ENCODE measurements at regions not wholly inside any gene's neighbourhood (a gene's known extent, or its start where the extent isn't known, plus 50 kb on each side); places are given as distances from the start of the nearest gene placed in this dataset.

DNA sequence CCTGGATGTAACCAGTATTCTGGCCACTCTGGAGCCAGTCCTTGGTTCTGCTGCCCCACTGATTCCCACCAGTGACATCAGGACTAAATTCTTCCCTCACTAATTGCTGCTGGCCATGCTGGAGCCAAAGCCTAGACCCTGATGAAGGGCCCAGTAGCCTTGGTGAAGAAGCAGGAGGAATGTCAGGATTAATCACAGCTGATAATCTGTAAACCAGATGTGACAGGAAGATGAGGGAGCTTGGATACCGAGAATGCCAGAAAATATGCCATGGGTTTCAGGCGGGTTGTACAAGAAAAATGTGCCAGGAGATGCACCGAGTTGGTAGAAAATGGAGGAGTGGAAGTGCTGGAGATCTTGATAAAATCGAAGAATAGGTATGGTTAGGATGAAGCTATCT, 119.0 kb upstream of the PPP2R5A start:
- no peak overlapping the region for H4K91ac ChIP-seq (ENCODE audit: insufficient read depth, low read depth, low read length)
- H3K14ac ChIP-seq (replicated peaks; ENCODE audit: low read depth, low read length) = no peak overlapping the region
- H3K9me3 ChIP-seq (ENCODE audit: control insufficient read depth, insufficient read depth, low read length) = no peaks in the 10 kb centered on the region
- H3K18ac ChIP-seq (ENCODE audit: low read depth, low read length) = no peak overlapping the region
- no peak overlapping the region for H3K4ac ChIP-seq (ENCODE audit: low read depth, low read length)
- no TSS peak for BruUV-seq (replicated peaks)
- no peak overlapping the region for H3K23ac ChIP-seq (ENCODE audit: low read depth, low read length)
- H2AFZ ChIP-seq (replicated peaks; ENCODE audit: low read length, poor library complexity) = no peak overlapping the region
- intact Hi-C loops (cut with micrococcal nuclease) (loop anchor here (2.0 kb wide), 1 partner anchor 13 kb away; no protein-coding TSS in a partner anchor), in situ Hi-C loops (cut with MboI; ENCODE audit: low sequenced_read_pairs) (no loop called here), dilution Hi-C loops (cut with HindIII; ENCODE audit: low sequenced_read_pairs, unreplicated experiment) (no loop called here)
- H2AK9ac ChIP-seq (replicated peaks; ENCODE audit: low read depth, low read length, poor library complexity) = no peak overlapping the region
- H2BK15ac ChIP-seq (ENCODE audit: low read depth, low read length) = no peak overlapping the region
- H3K4me3 ChIP-seq (ENCODE audit: insufficient read depth, low read depth, low read length) = no peak overlapping the region
- no peak overlapping the region for H3K4me2 ChIP-seq (ENCODE audit: low read depth, low read length)
- peaks cover 10% of the 10 kb centered on the region; the same call in 1 of the 2 replicates for H4K20me1 ChIP-seq (ENCODE audit: insufficient read depth, low read length)
- no peak overlapping the region; the same call in 1 of the 2 replicates for H3K56ac ChIP-seq (ENCODE audit: extremely low read depth, insufficient read depth, low read length)
- H4K5ac ChIP-seq (ENCODE audit: low read depth, low read length) = no peak overlapping the region
- ATAC-seq (ENCODE audit: low read depth) = no peak
- ChIA-PET CTCF (interaction anchor here (0.5 kb wide), 1 partner anchor 108 kb away, joined by 3 read pairs; no protein-coding TSS in a partner anchor), POLR2A (ENCODE audit: unreplicated experiment) (no interaction called here)
- H2BK5ac ChIP-seq (ENCODE audit: low read depth, low read length, poor library complexity, severe bottlenecking) = no peak overlapping the region
- H4K8ac ChIP-seq (ENCODE audit: low read depth in 2 of 2, low read length in 2 of 2) = no peak overlapping the region
- WGBS, 2 experiments (ENCODE audit: extremely low coverage in 2 of 2, insufficient read length in 1 of 2) = 92% methylated on average over 2 of the region's 4 CpGs; no CpG with 5 or more reads in 1 of the 2 experiments
- H3K27me3 ChIP-seq (ENCODE audit: control insufficient read depth, insufficient read depth, low read length) = no peaks in the 10 kb centered on the region
- no peak overlapping the region for H2BK120ac ChIP-seq (ENCODE audit: low read depth, low read length)
- DNase-seq = no peak
- TF ChIP-seq, protein P1, sequence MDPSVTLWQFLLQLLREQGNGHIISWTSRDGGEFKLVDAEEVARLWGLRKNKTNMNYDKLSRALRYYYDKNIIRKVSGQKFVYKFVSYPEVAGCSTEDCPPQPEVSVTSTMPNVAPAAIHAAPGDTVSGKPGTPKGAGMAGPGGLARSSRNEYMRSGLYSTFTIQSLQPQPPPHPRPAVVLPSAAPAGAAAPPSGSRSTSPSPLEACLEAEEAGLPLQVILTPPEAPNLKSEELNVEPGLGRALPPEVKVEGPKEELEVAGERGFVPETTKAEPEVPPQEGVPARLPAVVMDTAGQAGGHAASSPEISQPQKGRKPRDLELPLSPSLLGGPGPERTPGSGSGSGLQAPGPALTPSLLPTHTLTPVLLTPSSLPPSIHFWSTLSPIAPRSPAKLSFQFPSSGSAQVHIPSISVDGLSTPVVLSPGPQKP (IDR thresholded peaks at IDR 0.05; ENCODE audit: borderline replicate concordance, low read depth, low read length) = no peak
- TF ChIP-seq RFX5 (IDR thresholded peaks at IDR 0.05; ENCODE audit: low read depth, low read length) (no peak), MXI1 (IDR thresholded peaks at IDR 0.05; ENCODE audit: borderline replicate concordance, low read depth, low read length) (no peak), BHLHE40 (IDR thresholded peaks at IDR 0.05; ENCODE audit: low read depth, low read length) (no peak)
- no peaks in the 10 kb centered on the region for H3K36me3 ChIP-seq (ENCODE audit: control insufficient read depth, insufficient read depth, low read length)
- peaks cover 10% of the 10 kb centered on the region for H3K4me1 ChIP-seq (ENCODE audit: control insufficient read depth, insufficient read depth, low read length)
- peaks cover 12% of the 10 kb centered on the region for H3K9me1 ChIP-seq (ENCODE audit: insufficient read depth, low read length)
- H2BK20ac ChIP-seq (ENCODE audit: low read depth, low read length) = no peak overlapping the region
- no peaks in the 10 kb centered on the region for H3K79me1 ChIP-seq (ENCODE audit: low read depth in 1 of 2, low read length in 2 of 2)
- H3K27ac ChIP-seq (ENCODE audit: insufficient read depth, low read length) = no peak overlapping the region
- H3K9ac ChIP-seq (ENCODE audit: low read depth, low read length) = no peak overlapping the region
- H2AK5ac ChIP-seq (ENCODE audit: low read depth, low read length) = no peak overlapping the region
